ENCODE measurements at regions not wholly inside any gene's neighbourhood (a gene's known extent, or its start where the extent isn't known, plus 50 kb on each side); places are given as distances from the start of the nearest gene placed in this dataset.
A peak's percentile ranks its signal among the peaks of the same experiment; 100 is the strongest.

GRCh38 chr1:187092104-187092503 lies 263.4 kb downstream of the PLA2G4A start:
- DNase-seq (ENCODE audit: low spot score), result peak; percentile 74
- no peak overlapping the region for H3K4me3 ChIP-seq (ENCODE audit: low read depth, low read length, poor library complexity, severe bottlenecking)
- intact Hi-C loops (cut with micrococcal nuclease; ENCODE audit: unreplicated experiment), result no loop called here
- no peaks in the 10 kb centered on the region for H3K79me2 ChIP-seq (ENCODE audit: insufficient read depth, low read depth, low read length)
- peaks cover 3% of the 10 kb centered on the region; the same call in 1 of the 2 replicates for H4K20me1 ChIP-seq (ENCODE audit: insufficient read depth, low read length)
- no peaks in the 10 kb centered on the region for H3K9me3 ChIP-seq (ENCODE audit: low read length)
- H2AFZ ChIP-seq (ENCODE audit: low read length), result no peak overlapping the region
- ChIA-PET CTCF (ENCODE audit: unreplicated experiment) (no interaction called here), POLR2A (interaction anchor here (0.8 to 1.9 kb wide), 4 partner anchors 12 to 97 kb away, joined by 3 to 11 read pairs (median 4); no protein-coding TSS in a partner anchor)
- H3K36me3 ChIP-seq (ENCODE audit: insufficient read depth, low read length), result no peaks in the 10 kb centered on the region
- no TSS peak for BruUV-seq (replicated peaks)
- TF ChIP-seq EZH2phosphoT487 (IDR thresholded peaks at IDR 0.05; ENCODE audit: borderline replicate concordance, low read depth, low read length) (no peak), CTCF (conservative IDR thresholded peaks at IDR 0.05; ENCODE audit: low read length) (no peak)
- H3K27ac ChIP-seq (ENCODE audit: low read depth, low read length, poor library complexity, severe bottlenecking), result no peak overlapping the region
- peaks cover 13% of the 10 kb centered on the region for H3K4me1 ChIP-seq (ENCODE audit: insufficient read depth, low read length, poor library complexity, severe bottlenecking)
- peak overlapping the region; percentile 44 for H3K4me2 ChIP-seq (ENCODE audit: low read length)
- no peaks in the 10 kb centered on the region; the same call in 1 of the 2 replicates for H3K9me2 ChIP-seq (ENCODE audit: insufficient read depth, low read length)

GRCh38 chr1:187096689-187097088 lies 267.9 kb downstream of the PLA2G4A start:
- no peaks in the 10 kb centered on the region for H3K36me3 ChIP-seq (ENCODE audit: insufficient read depth, low read length)
- no peaks in the 10 kb centered on the region for H3K9me2 ChIP-seq (ENCODE audit: insufficient read depth, low read length)
- no peak overlapping the region for H3K4me3 ChIP-seq (ENCODE audit: low read depth, low read length, poor library complexity, severe bottlenecking)
- no peak overlapping the region for H3K27ac ChIP-seq (ENCODE audit: low read depth, low read length, poor library complexity, severe bottlenecking)
- no TSS peak for BruUV-seq (replicated peaks)
- H2AFZ ChIP-seq (ENCODE audit: low read length), result no peak overlapping the region
- H3K79me2 ChIP-seq (ENCODE audit: insufficient read depth, low read depth, low read length), result no peaks in the 10 kb centered on the region
- ChIA-PET CTCF (ENCODE audit: unreplicated experiment) (no interaction called here), POLR2A (no interaction called here)
- no peaks in the 10 kb centered on the region for H3K9me3 ChIP-seq (ENCODE audit: low read length)
- peaks cover 3% of the 10 kb centered on the region; the same call in 1 of the 2 replicates for H4K20me1 ChIP-seq (ENCODE audit: insufficient read depth, low read length)
- no peak for DNase-seq (ENCODE audit: low spot score)
- H3K4me1 ChIP-seq (ENCODE audit: insufficient read depth, low read length, poor library complexity, severe bottlenecking), result peaks cover 11% of the 10 kb centered on the region
- no peak overlapping the region for H3K4me2 ChIP-seq (ENCODE audit: low read length)
- TF ChIP-seq EZH2phosphoT487 (IDR thresholded peaks at IDR 0.05; ENCODE audit: borderline replicate concordance, low read depth, low read length) (no peak), CTCF (conservative IDR thresholded peaks at IDR 0.05; ENCODE audit: low read length) (no peak)
- intact Hi-C loops (cut with micrococcal nuclease; ENCODE audit: unreplicated experiment), result no loop called here

- intact Hi-C loops (cut with micrococcal nuclease; ENCODE audit: unreplicated experiment), result no loop called here
- Histone ChIP-seq H2AFZ (ENCODE audit: low read length) (no peak overlapping the region), H4K20me1 (ENCODE audit: insufficient read depth, low read length) (no peaks in the 10 kb centered on the region), H3K4me3 (ENCODE audit: low read depth, low read length, poor library complexity, severe bottlenecking) (no peak overlapping the region), H3K27ac (ENCODE audit: low read depth, low read length, poor library complexity, severe bottlenecking) (no peak overlapping the region), H3K4me2 (ENCODE audit: low read length) (no peak overlapping the region), H3K9me2 (ENCODE audit: insufficient read depth, low read length) (no peaks in the 10 kb centered on the region), H3K4me1 (ENCODE audit: insufficient read depth, low read length, poor library complexity, severe bottlenecking) (no peaks in the 10 kb centered on the region), H3K79me2 (ENCODE audit: insufficient read depth, low read depth, low read length) (no peaks in the 10 kb centered on the region), H3K36me3 (ENCODE audit: insufficient read depth, low read length) (no peaks in the 10 kb centered on the region), H3K9me3 (ENCODE audit: low read length) (no peaks in the 10 kb centered on the region)
- POLR2A ChIA-PET, result interaction anchor here (0.6 kb wide), 1 partner anchor 28 kb away, joined by 3 read pairs; no protein-coding TSS in a partner anchor
- BruUV-seq (replicated peaks), result no TSS peak
- TF ChIP-seq EZH2phosphoT487 (IDR thresholded peaks at IDR 0.05; ENCODE audit: borderline replicate concordance, low read depth, low read length) (no peak), CTCF (conservative IDR thresholded peaks at IDR 0.05; ENCODE audit: low read length) (no peak)
- no peak for DNase-seq (ENCODE audit: low spot score)
- CTCF ChIA-PET (ENCODE audit: unreplicated experiment), result no interaction called here
Observed at GRCh38 chr1:187110351-187110750, 281.6 kb downstream of the PLA2G4A start.

Data from OCI-LY7 (cell line).